DND-41 (cell line): ENCODE measurements at regions not wholly inside any gene's neighbourhood (a gene's known extent, or its start where the extent isn't known, plus 50 kb on each side); places are given as distances from the start of the nearest gene placed in this dataset.

Experiments
- CTCF ChIP-seq: IDR thresholded peaks from 2 replicates; pipeline ENCODE4 v1.5.1; 2012; ENCODE audit warnings: borderline replicate concordance, low read length, moderate library complexity, mild to moderate bottlenecking; ENCODE audit not compliant: poor library complexity, severe bottlenecking; ENCODE audit errors: extremely low read depth
- EZH2 ChIP-seq: IDR thresholded peaks from 3 replicates; pipeline ENCODE4 v1.6.1; 2012; ENCODE audit warnings: borderline replicate concordance, low read depth, mild to moderate bottlenecking, moderate library complexity, low read length, inconsistent platforms; ENCODE audit not compliant: severe bottlenecking

- TF ChIP-seq CTCF (no peak), EZH2 (no peak)
Measured at GRCh38 chr3:107916171-107916570, 174.7 kb downstream of the CD47 start.
